ENCODE measurements at regions not wholly inside any gene's neighbourhood (a gene's known extent, or its start where the extent isn't known, plus 50 kb on each side); places are given as distances from the start of the nearest gene placed in this dataset.
"Not testable (repeated sequence)": the region's sequence is repeated elsewhere in the genome, so short reads cannot be mapped to it uniquely, and the experiment has no call there.

DNA sequence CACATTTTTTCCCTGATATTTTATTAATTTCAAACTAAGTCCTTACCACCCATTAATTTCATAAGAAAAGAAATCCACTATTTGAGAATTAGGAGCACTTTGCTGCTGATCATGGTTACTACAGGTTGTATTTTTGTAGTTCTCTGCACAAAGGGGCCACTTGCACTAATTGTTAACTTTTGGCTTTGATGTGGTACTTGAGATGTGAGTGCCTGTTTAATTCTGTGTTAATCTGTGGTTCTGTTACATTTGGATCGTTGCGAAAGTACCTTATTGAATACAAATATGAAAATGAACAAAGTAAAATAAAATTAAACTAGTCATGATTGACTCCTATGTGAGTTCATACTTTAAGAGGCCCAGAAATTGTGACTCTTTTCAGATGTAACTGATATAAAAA lies 374.9 kb upstream of the RGS6 start:
- Histone ChIP-seq H3K9ac (ENCODE audit: low read length) (no peak overlapping the region), H3K4me3 (ENCODE audit: low read length) (no peak overlapping the region), H3K27me3 (replicated peaks; ENCODE audit: control insufficient read depth, insufficient read depth, low read length) (no peaks in the 10 kb centered on the region), H3K36me3 (ENCODE audit: control insufficient read depth, insufficient read depth, low read length, severe bottlenecking) (no peaks in the 10 kb centered on the region), H3K9me3 (ENCODE audit: control insufficient read depth, low read length) (no peaks in the 10 kb centered on the region), H3K4me1 (ENCODE audit: control insufficient read depth, insufficient read depth, low read length) (peaks cover 3% of the 10 kb centered on the region)
- DNase-seq (ENCODE audit: low read depth): no peak

DNA sequence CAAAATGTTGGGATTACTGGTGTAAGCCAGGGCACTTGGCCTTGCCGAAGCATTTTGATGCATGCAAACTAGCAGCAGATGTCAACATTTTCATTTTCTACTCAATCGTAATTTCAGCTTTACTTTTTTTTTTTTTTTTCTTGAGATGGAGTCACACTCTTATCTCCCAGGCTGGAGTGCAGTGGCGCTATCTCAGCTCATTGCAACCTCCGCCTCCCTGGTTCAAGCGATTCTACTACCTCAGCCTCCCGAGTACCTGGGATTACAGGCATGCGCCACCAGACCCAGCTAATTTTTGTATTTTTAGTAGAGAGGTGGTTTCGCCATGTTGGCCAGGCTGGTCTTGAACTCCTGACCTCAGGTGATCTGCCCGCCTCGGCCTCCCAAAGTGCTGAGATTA lies 373.3 kb upstream of the RGS6 start:
- not testable (repeated sequence) for H3K4me1 ChIP-seq (ENCODE audit: control insufficient read depth, insufficient read depth, low read length); DNase-seq (ENCODE audit: low read depth); H3K27me3 ChIP-seq (replicated peaks; ENCODE audit: control insufficient read depth, insufficient read depth, low read length)

DNA sequence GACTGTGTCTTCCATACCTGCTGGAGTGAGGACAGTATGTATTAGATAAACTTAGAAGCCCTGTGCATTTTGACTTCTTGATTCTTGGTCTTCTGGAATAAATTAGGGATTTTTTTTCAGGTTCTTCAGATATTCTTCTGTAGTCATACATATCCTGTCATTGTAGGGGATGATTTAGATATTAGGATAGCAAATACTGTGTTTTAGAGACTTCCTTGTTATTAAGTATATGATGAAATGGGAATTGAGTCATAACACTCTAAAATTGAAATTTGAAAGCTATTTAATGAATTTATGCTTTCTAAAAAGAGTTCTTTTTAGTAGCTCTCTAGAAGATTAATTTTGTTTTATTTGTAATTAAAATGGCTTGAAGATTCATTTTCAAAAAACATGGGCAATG lies 371.5 kb upstream of the RGS6 start:
- H3K4me3 ChIP-seq (ENCODE audit: low read length): no peak overlapping the region

More for the DNA sequence above, 373.3 kb upstream of the RGS6 start:
- H3K36me3 ChIP-seq (ENCODE audit: control insufficient read depth, insufficient read depth, low read length, severe bottlenecking); H3K9me3 ChIP-seq (ENCODE audit: control insufficient read depth, low read length); H3K4me3 ChIP-seq (ENCODE audit: low read length); H3K9ac ChIP-seq (ENCODE audit: low read length): not testable (repeated sequence)

DNA sequence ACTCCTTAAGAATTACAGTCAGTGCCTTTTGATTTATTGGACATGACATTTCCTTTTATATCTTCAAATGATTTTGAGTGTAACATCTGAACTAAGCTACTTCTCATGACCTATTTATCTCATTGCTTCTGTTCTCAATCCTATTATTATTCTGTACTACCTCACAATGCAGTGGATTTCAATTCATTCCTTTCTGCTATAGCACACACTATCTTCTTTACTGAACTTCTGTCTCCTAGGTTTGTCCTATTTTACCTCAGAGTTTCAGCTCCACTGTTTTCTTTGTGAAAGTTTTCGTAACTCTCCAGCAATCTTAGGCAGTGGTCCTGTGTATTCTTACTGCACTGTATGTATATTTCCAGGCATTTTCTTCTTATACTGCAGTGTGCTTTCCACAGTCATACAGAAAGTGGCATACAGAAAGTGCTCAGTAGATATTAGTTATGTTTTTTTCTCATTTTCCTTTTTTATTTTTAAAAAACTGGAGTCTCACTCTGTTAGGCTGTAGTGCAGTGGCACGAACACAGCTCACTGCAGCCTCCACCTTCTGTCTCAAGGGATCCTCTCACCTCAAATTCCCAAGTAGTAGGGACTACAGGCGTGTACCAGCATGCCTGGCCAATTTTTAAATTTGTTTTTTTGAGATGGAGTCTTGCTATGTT lies 368.6 kb upstream of the RGS6 start:
- no peak overlapping the region for H3K4me3 ChIP-seq (ENCODE audit: low read length)
- H3K27me3 ChIP-seq (replicated peaks; ENCODE audit: control insufficient read depth, insufficient read depth, low read length): no peaks in the 10 kb centered on the region
- H3K36me3 ChIP-seq (ENCODE audit: control insufficient read depth, insufficient read depth, low read length, severe bottlenecking): no peaks in the 10 kb centered on the region
- H3K9ac ChIP-seq (ENCODE audit: low read length): no peak overlapping the region
- no peaks in the 10 kb centered on the region for H3K4me1 ChIP-seq (ENCODE audit: control insufficient read depth, insufficient read depth, low read length)
- DNase-seq (ENCODE audit: low read depth): no peak
- no peaks in the 10 kb centered on the region for H3K9me3 ChIP-seq (ENCODE audit: control insufficient read depth, low read length)

More for the DNA sequence above, 371.5 kb upstream of the RGS6 start:
- Histone ChIP-seq H3K9me3 (ENCODE audit: control insufficient read depth, low read length) (no peaks in the 10 kb centered on the region), H3K9ac (ENCODE audit: low read length) (no peak overlapping the region), H3K36me3 (ENCODE audit: control insufficient read depth, insufficient read depth, low read length, severe bottlenecking) (no peaks in the 10 kb centered on the region), H3K27me3 (replicated peaks; ENCODE audit: control insufficient read depth, insufficient read depth, low read length) (no peaks in the 10 kb centered on the region), H3K4me1 (ENCODE audit: control insufficient read depth, insufficient read depth, low read length) (peaks cover under 1% of the 10 kb centered on the region)
- DNase-seq (ENCODE audit: low read depth): no peak

DNA sequence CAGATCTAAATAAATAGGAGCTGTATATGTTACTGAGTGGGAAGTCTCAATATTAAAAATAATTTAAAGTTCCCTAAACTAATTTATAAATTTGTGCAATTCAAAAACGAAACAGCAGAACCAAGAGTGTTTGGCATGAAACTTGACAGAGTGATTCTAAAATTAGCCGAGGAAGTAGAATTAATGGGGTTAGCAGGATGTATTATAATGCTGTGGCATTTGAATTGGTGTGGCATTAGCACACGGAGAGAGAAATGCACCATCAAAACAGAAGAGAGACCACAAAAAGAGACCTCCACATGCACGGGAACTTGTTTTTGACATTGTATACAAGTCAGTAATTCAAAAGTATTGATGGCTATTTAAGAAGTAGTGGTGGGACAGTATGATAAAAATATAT lies 366.0 kb upstream of the RGS6 start:
- H3K27me3 ChIP-seq (replicated peaks; ENCODE audit: control insufficient read depth, insufficient read depth, low read length): no peaks in the 10 kb centered on the region
- no peak for DNase-seq (ENCODE audit: low read depth)
- H3K36me3 ChIP-seq (ENCODE audit: control insufficient read depth, insufficient read depth, low read length, severe bottlenecking): no peaks in the 10 kb centered on the region
- H3K9me3 ChIP-seq (ENCODE audit: control insufficient read depth, low read length): no peaks in the 10 kb centered on the region
- H3K4me1 ChIP-seq (ENCODE audit: control insufficient read depth, insufficient read depth, low read length): no peaks in the 10 kb centered on the region
- no peak overlapping the region for H3K9ac ChIP-seq (ENCODE audit: low read length)
- no peak overlapping the region for H3K4me3 ChIP-seq (ENCODE audit: low read length)

DNA sequence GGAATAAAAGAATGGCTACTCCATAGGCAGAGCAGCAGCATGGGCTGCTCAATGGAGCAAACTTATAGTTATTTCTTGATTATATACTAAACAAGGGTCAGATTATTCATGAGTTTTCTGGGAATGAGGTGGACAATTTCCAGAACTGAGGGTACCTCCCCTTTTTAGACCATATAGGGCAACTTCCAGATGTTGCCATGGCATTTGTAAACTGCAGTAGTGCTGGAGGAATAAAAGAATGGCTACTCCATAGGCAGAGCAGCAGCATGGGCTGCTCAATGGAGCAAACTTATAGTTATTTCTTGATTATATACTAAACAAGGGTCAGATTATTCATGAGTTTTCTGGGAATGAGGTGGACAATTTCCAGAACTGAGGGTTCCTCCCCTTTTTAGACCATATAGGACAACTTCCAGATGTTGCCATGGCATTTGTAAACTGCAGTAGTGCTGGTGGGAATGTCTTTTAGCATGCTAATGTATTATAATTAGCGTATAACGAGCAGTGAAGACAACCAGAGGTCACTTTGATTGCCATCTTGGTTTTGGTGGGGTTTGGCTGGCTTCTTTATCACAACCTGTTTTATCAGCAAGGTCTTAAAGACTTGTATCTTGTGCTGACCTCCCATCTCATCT lies 364.6 kb upstream of the RGS6 start:
- H3K9me3 ChIP-seq (ENCODE audit: control insufficient read depth, low read length); H3K36me3 ChIP-seq (ENCODE audit: control insufficient read depth, insufficient read depth, low read length, severe bottlenecking); DNase-seq (ENCODE audit: low read depth): not testable (repeated sequence)

DNA sequence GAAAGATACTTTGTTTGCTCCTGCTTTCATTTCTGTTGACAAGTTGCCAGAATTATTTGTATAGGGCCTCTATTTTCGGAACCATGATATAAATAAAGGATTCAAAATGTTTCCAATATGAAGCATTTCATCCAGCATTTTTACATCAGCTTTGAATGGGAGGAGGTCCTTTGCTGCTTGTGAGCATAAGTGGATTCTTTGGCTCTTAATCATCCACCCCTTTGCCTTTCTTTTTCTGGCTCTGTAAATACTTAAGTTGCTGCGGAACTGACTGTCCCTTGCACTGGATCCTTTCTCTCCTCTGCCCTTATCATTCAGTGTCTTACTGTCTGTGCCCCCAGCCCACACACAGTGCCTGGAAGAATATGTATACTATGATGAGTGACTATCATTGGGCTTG lies 357.3 kb upstream of the RGS6 start:
- DNase-seq (ENCODE audit: low read depth): peak; percentile 87
- H3K9ac ChIP-seq (ENCODE audit: low read length): no peak overlapping the region
- no peaks in the 10 kb centered on the region for H3K27me3 ChIP-seq (replicated peaks; ENCODE audit: control insufficient read depth, insufficient read depth, low read length)
- no peaks in the 10 kb centered on the region for H3K36me3 ChIP-seq (ENCODE audit: control insufficient read depth, insufficient read depth, low read length, severe bottlenecking)
- no peaks in the 10 kb centered on the region for H3K9me3 ChIP-seq (ENCODE audit: control insufficient read depth, low read length)
- peak overlapping the region; percentile 20 for H3K4me3 ChIP-seq (ENCODE audit: low read length)
- peaks cover 17% of the 10 kb centered on the region for H3K4me1 ChIP-seq (ENCODE audit: control insufficient read depth, insufficient read depth, low read length)

More for the DNA sequence above, 364.6 kb upstream of the RGS6 start:
- H3K9ac ChIP-seq (ENCODE audit: low read length); H3K4me1 ChIP-seq (ENCODE audit: control insufficient read depth, insufficient read depth, low read length); H3K27me3 ChIP-seq (replicated peaks; ENCODE audit: control insufficient read depth, insufficient read depth, low read length); H3K4me3 ChIP-seq (ENCODE audit: low read length): not testable (repeated sequence)

DNA sequence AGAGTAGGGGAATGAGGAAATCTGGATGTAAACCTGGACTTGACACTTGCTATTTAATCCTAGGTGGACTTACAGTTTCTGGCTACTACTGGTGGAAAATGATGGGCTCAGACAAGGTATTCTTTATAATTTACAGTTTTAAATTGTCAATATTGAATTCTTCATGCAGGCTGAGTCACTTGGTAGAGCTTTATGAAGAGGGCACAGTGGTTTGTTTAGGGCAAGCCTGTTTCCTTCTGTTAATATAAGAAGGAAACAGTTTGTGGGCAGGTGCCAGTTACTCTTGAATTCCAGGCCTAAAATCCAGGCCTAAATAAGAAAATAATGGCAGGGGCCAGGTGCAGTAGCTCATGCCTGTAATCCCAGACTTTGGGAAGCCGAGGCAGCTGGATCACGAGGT lies 355.8 kb upstream of the RGS6 start:
- Histone ChIP-seq H3K27me3 (replicated peaks; ENCODE audit: control insufficient read depth, insufficient read depth, low read length) (no peaks in the 10 kb centered on the region), H3K4me3 (ENCODE audit: low read length) (no peak overlapping the region), H3K9me3 (ENCODE audit: control insufficient read depth, low read length) (no peaks in the 10 kb centered on the region), H3K4me1 (ENCODE audit: control insufficient read depth, insufficient read depth, low read length) (peaks cover 17% of the 10 kb centered on the region), H3K36me3 (ENCODE audit: control insufficient read depth, insufficient read depth, low read length, severe bottlenecking) (no peaks in the 10 kb centered on the region), H3K9ac (ENCODE audit: low read length) (no peak overlapping the region)
- no peak for DNase-seq (ENCODE audit: low read depth)

DNA sequence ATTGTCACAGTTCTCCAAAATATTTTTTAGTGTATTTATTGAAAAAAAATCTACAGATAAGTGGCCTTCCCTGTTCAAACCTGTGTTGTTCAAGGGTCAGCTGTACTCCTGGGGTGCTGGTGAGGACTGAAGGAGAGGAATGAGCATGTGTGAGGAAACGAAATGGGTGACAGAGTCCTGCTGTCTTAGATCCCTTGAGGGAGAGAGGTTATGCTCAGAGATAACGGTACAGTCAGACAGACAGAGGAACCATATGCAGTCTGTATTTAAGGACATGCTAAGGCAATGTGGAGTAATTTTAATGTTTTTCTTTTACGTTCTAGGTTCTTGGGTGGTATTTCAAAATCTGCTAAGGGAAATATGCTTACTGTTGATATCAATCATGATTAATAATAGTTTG lies 352.9 kb upstream of the RGS6 start:
- no peak overlapping the region for H3K4me3 ChIP-seq (ENCODE audit: low read length)
- no peaks in the 10 kb centered on the region for H3K9me3 ChIP-seq (ENCODE audit: control insufficient read depth, low read length)
- no peaks in the 10 kb centered on the region for H3K36me3 ChIP-seq (ENCODE audit: control insufficient read depth, insufficient read depth, low read length, severe bottlenecking)
- DNase-seq (ENCODE audit: low read depth): no peak
- peaks cover 14% of the 10 kb centered on the region for H3K4me1 ChIP-seq (ENCODE audit: control insufficient read depth, insufficient read depth, low read length)
- H3K9ac ChIP-seq (ENCODE audit: low read length): no peak overlapping the region
- no peaks in the 10 kb centered on the region for H3K27me3 ChIP-seq (replicated peaks; ENCODE audit: control insufficient read depth, insufficient read depth, low read length)

DNA sequence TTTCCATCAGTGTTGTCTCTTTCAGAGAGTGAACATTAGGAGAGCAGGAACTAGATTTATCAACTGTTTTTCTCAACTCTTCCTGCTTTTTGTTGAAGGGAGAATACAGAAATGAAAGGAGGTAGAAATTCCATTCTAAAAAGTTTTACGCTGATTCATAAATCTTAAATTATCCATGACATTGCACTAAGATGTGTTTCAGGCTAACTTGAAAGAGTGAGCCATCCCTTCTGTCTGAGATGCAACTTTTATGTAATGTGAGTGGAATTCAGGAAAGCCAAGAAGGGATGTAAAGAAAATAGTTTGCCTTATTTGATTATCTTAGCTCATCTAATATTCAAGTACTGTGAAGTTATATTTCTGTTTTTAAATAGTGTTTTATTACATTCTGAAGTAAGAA lies 349.5 kb upstream of the RGS6 start:
- Histone ChIP-seq H3K36me3 (ENCODE audit: control insufficient read depth, insufficient read depth, low read length, severe bottlenecking) (no peaks in the 10 kb centered on the region), H3K4me3 (ENCODE audit: low read length) (no peak overlapping the region), H3K27me3 (replicated peaks; ENCODE audit: control insufficient read depth, insufficient read depth, low read length) (no peaks in the 10 kb centered on the region), H3K9ac (ENCODE audit: low read length) (no peak overlapping the region), H3K9me3 (ENCODE audit: control insufficient read depth, low read length) (no peaks in the 10 kb centered on the region), H3K4me1 (ENCODE audit: control insufficient read depth, insufficient read depth, low read length) (peaks cover 19% of the 10 kb centered on the region)
- DNase-seq (ENCODE audit: low read depth): peak; percentile 75

DNA sequence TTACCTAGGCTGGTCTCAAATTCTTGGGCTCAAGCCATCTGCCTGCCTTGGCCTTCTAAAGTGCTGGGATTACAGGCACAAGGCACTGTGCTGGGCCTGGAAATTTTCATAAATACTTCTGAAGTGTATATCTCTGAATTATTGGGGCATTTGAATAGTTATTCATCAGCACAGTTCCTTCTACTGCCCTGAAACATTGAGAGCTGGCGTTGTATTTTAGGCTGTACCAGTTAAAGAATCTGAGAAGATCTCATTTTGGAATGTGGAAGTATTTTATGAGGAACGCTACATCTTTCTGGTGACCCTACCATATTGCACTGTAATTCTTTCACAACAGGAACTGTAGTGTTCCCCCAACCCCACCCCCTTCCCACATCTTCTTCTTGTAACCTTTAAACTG lies 349.0 kb upstream of the RGS6 start:
- H3K4me3 ChIP-seq (ENCODE audit: low read length): no peak overlapping the region
- H3K4me1 ChIP-seq (ENCODE audit: control insufficient read depth, insufficient read depth, low read length): peaks cover 19% of the 10 kb centered on the region
- no peak overlapping the region for H3K9ac ChIP-seq (ENCODE audit: low read length)
- no peaks in the 10 kb centered on the region for H3K9me3 ChIP-seq (ENCODE audit: control insufficient read depth, low read length)
- H3K27me3 ChIP-seq (replicated peaks; ENCODE audit: control insufficient read depth, insufficient read depth, low read length): no peaks in the 10 kb centered on the region
- peak; percentile 21 for DNase-seq (ENCODE audit: low read depth)
- no peaks in the 10 kb centered on the region for H3K36me3 ChIP-seq (ENCODE audit: control insufficient read depth, insufficient read depth, low read length, severe bottlenecking)

DNA sequence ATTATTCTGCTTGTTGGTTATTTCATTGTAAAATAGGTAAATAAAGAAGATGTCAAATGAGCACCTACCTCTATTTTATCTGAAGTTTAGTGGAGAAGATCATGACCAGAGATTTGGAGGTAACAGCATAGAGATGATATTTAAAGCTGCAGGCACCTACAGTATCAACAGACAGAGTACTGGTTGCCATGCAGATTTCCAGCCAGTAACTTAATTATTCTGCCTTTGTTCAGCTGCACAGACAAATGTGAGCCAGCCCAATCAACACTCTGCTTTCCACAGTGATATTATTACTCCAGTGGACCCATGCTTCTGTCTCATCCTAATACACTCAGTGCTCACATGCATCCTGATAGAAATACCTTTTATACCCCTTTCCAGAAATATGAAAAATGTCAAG lies 348.5 kb upstream of the RGS6 start:
- H3K4me3 ChIP-seq (ENCODE audit: low read length): no peak overlapping the region
- H3K27me3 ChIP-seq (replicated peaks; ENCODE audit: control insufficient read depth, insufficient read depth, low read length): no peaks in the 10 kb centered on the region
- peaks cover 19% of the 10 kb centered on the region for H3K4me1 ChIP-seq (ENCODE audit: control insufficient read depth, insufficient read depth, low read length)
- H3K9me3 ChIP-seq (ENCODE audit: control insufficient read depth, low read length): no peaks in the 10 kb centered on the region
- no peak overlapping the region for H3K9ac ChIP-seq (ENCODE audit: low read length)
- H3K36me3 ChIP-seq (ENCODE audit: control insufficient read depth, insufficient read depth, low read length, severe bottlenecking): no peaks in the 10 kb centered on the region
- DNase-seq (ENCODE audit: low read depth): no peak
